Smooth muscle cell (in vitro differentiated cells): ENCODE measurements at regions not wholly inside any gene's neighbourhood (a gene's known extent, or its start where the extent isn't known, plus 50 kb on each side); places are given as distances from the start of the nearest gene placed in this dataset.
A peak's percentile ranks its signal among the peaks of the same experiment; 100 is the strongest.

Source experiments
- DNase-seq: peaks from one replicate; lab custom pipeline; 2025; ENCODE audit not compliant: unreplicated experiment; lab: John Stamatoyannopoulos, UW
- H2AFZ ChIP-seq: fragments of 200-600 bp; sonication (generic); 2 replicates; pipeline ENCODE4 v1.6.0; 2016; ENCODE audit warnings: antibody characterized with exemption, low read depth, mild to moderate bottlenecking
- H3F3A ChIP-seq: fragments of 200-600 bp; sonication (generic); 2 replicates; pipeline ENCODE4 v1.6.0; 2017; ENCODE audit warnings: antibody characterized with exemption, low read depth
- H3K27ac ChIP-seq: fragments of 200-600 bp; sonication (generic); 2 replicates; pipeline ENCODE4 v1.5.1; 2016; ENCODE audit warnings: low read depth, mild to moderate bottlenecking
- H3K27me3 ChIP-seq: fragments of 200-600 bp; sonication (generic); 2 replicates; pipeline ENCODE4 v1.6.1; 2016; ENCODE audit warnings: low read depth, mild to moderate bottlenecking
- H3K36me3 ChIP-seq: fragments of 200-600 bp; sonication (generic); 2 replicates; pipeline ENCODE4 v1.5.1; 2016; ENCODE audit warnings: low read depth
- H3K4me1 ChIP-seq: fragments of 200-600 bp; sonication (generic); 2 replicates; pipeline ENCODE4 v1.5.1; 2016; ENCODE audit warnings: low read depth
- H3K4me2 ChIP-seq: fragments of 200-600 bp; sonication (generic); 2 replicates; pipeline ENCODE4 v1.6.0; 2016; ENCODE audit warnings: mild to moderate bottlenecking
- H3K4me3 ChIP-seq: fragments of 200-600 bp; sonication (generic); 2 replicates; pipeline ENCODE4 v1.5.1; 2016; ENCODE audit warnings: mild to moderate bottlenecking
- H3K79me2 ChIP-seq: fragments of 200-600 bp; sonication (generic); 2 replicates; pipeline ENCODE4 v1.6.0; 2016; ENCODE audit warnings: low read depth, mild to moderate bottlenecking
- H3K9ac ChIP-seq: fragments of 200-600 bp; sonication (generic); 2 replicates; pipeline ENCODE4 v1.6.0; 2016; ENCODE audit warnings: low read depth
- H3K9me3 ChIP-seq: fragments of 200-600 bp; sonication (generic); replicated peaks from 2 replicates; pipeline ENCODE4 v1.5.1; 2016; ENCODE audit warnings: low read depth
- H4K20me1 ChIP-seq: fragments of 200-600 bp; sonication (generic); 2 replicates; pipeline ENCODE4 v1.6.0; 2016; ENCODE audit warnings: low read depth
- WGBS: methylation state at CpG from one replicate; pipeline ENCODE4 v1.1.7; 2016; ENCODE audit warnings: low lambda C conversion rate; 5-methylcytosine and 5-hydroxymethylcytosine counted together
- TF ChIP-seq, protein P1 (sequence below): fragments of 200-600 bp; sonication (generic); IDR thresholded peaks from 2 replicates; pipeline ENCODE4 v1.5.1; 2017; ENCODE audit warnings: borderline replicate concordance, mild to moderate bottlenecking, antibody characterized with exemption; ENCODE audit not compliant: insufficient read depth, poor library complexity, severe bottlenecking

DNA sequence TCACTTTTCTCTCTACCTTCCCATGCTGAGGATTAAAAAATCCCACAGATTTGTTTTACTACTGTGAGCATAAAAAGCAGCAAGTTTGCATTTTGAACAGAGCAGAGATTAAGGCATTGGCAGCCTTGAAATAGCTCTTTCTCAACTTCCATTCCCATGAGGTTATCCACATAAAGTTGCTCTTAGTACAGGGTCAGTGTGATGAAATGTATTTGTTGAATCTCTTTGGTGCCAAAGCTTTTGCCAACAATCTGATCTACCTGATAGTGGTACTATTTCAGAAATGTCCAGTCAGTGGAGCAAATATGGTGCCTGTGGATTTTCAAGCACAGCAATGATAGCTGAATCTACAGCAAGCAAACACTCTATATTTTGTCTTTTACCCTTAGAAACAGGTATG lies 254.8 kb downstream of the INHBA start:
- H3K9ac ChIP-seq, result no peak overlapping the region
- H3K36me3 ChIP-seq, result no peaks in the 10 kb centered on the region
- peak overlapping the region; percentile 38 for H3K4me2 ChIP-seq
- peak overlapping the region; percentile 65 for H3K27ac ChIP-seq
- H3K9me3 ChIP-seq, result no peaks in the 10 kb centered on the region
- no peaks in the 10 kb centered on the region for H3K27me3 ChIP-seq
- no peak for DNase-seq
- no peak overlapping the region for H3K4me3 ChIP-seq
- TF ChIP-seq, protein P1, sequence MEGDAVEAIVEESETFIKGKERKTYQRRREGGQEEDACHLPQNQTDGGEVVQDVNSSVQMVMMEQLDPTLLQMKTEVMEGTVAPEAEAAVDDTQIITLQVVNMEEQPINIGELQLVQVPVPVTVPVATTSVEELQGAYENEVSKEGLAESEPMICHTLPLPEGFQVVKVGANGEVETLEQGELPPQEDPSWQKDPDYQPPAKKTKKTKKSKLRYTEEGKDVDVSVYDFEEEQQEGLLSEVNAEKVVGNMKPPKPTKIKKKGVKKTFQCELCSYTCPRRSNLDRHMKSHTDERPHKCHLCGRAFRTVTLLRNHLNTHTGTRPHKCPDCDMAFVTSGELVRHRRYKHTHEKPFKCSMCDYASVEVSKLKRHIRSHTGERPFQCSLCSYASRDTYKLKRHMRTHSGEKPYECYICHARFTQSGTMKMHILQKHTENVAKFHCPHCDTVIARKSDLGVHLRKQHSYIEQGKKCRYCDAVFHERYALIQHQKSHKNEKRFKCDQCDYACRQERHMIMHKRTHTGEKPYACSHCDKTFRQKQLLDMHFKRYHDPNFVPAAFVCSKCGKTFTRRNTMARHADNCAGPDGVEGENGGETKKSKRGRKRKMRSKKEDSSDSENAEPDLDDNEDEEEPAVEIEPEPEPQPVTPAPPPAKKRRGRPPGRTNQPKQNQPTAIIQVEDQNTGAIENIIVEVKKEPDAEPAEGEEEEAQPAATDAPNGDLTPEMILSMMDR, result no peak
- H3K4me1 ChIP-seq, result peaks cover 17% of the 10 kb centered on the region
- peaks cover 19% of the 10 kb centered on the region for H3F3A ChIP-seq
- peak overlapping the region; percentile 58 for H2AFZ ChIP-seq
- H3K79me2 ChIP-seq, result no peaks in the 10 kb centered on the region
- no peaks in the 10 kb centered on the region for H4K20me1 ChIP-seq

DNA sequence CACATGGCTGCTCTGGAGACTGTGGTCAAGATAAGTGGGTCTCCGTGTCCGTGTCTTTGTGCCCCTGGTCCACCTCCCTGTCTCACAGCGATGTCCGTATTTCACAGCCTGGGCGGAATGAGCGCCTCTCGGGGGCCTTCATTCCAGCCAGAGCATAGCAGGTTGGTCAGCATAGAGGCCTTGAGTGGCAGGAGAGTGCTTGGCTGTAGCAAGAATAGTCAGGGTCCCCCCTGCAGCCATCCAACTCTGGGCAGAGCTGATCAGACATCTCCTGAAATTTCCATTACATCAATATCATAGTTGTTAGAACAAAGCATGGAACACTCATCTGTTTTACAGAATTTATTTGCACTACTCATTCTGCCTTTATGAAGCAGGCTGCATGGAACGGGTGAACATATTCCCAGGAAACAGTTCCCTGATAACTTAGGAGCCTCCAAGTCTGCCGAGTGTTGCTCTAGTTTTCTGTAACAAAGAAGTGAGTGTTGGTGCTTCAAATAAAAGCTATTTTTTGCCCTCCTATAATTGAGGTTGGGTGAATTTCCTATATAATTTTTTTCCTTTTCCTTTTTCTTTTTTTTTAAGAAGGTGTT lies 255.3 kb downstream of the INHBA start:
- 48% methylated on average over 9 of the region's 9 CpGs for WGBS

DNA sequence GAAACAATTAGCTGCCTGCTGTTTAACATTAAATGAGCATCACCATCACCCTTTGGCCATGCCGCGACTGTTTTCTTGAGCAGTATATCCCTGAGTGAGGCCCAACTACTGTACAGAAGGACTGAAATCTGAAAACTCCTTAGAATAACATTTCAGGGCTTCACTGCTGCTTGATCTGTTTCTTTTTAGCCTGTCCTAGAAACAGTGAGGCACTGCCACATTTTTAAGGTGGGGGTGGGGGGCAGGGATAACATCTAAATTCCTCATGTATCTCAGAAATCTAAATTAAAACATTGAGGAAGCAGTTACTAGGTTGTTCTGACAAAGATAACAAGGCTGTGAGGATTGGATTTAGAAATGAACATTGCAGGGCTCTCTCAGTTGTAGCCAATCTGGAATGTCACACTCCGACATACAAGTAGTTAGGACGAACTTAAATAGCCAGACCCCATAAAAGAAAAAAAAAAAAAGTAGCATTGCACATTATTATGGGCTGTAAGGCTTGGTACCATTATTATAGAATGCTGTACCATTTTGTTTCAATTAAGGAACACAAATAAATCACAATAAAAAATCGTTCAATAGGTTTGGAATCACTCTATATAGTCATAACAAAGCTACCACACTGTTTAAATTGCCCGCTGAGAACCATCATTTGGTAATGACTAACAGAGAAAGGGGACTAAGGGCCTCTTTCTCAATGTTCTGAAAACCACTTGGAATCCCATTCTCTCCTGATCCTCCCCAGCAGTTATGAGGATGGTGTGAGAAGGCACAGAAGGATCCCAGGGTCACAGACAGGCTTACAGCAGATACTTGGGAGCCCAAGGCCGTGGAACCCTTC lies 256.1 kb downstream of the INHBA start:
- DNase-seq, result no peak
- Histone ChIP-seq H3K9me3 (no peaks in the 10 kb centered on the region), H4K20me1 (no peaks in the 10 kb centered on the region), H3K79me2 (no peaks in the 10 kb centered on the region), H2AFZ (peak overlapping the region; percentile 17), H3K36me3 (no peaks in the 10 kb centered on the region), H3K27me3 (no peaks in the 10 kb centered on the region), H3K4me3 (no peak overlapping the region), H3K4me2 (peak overlapping the region; percentile 38), H3F3A (peaks cover 19% of the 10 kb centered on the region), H3K4me1 (peaks cover 17% of the 10 kb centered on the region), H3K27ac (peak overlapping the region; percentile 65), H3K9ac (no peak overlapping the region)
- TF ChIP-seq, protein P1, result no peak
- 42% methylated on average over 7 of the region's 7 CpGs for WGBS

More for the DNA sequence above, 255.3 kb downstream of the INHBA start:
- no peak overlapping the region for H3K4me3 ChIP-seq
- DNase-seq, result no peak
- peak overlapping the region; percentile 38 for H3K4me2 ChIP-seq
- peaks cover 19% of the 10 kb centered on the region for H3F3A ChIP-seq
- no peaks in the 10 kb centered on the region for H3K27me3 ChIP-seq
- H3K4me1 ChIP-seq, result peaks cover 17% of the 10 kb centered on the region
- TF ChIP-seq, protein P1, result no peak
- H4K20me1 ChIP-seq, result no peaks in the 10 kb centered on the region
- peak overlapping the region; percentile 65 for H3K27ac ChIP-seq
- no peaks in the 10 kb centered on the region for H3K9me3 ChIP-seq
- no peaks in the 10 kb centered on the region for H3K36me3 ChIP-seq
- peak overlapping the region; percentile 17 for H2AFZ ChIP-seq
- no peak overlapping the region for H3K9ac ChIP-seq
- no peaks in the 10 kb centered on the region for H3K79me2 ChIP-seq

DNA sequence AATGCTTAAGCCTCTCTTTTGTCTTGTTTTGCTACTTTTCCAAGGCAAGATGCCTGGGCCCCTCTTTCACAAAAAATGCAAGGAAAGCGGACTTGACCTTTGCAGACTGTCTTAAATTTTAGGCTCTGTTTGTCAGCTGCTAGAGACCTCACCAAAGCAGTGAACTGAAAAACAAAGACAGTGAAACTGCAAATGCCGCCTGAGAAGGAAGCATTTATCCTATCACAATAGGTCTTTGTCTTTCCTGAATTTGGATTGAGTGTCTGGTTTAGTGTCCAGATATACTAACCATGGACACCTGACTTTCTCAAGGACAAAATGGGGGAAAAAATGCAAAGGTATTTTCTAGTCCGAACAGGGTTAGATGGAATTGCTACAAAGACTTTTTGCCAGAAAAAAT lies 256.9 kb downstream of the INHBA start:
- DNase-seq, result no peak
- Histone ChIP-seq H3K36me3 (no peaks in the 10 kb centered on the region), H3K27ac (no peak overlapping the region), H2AFZ (peak overlapping the region; percentile 17), H3K4me3 (no peak overlapping the region), H3K79me2 (no peaks in the 10 kb centered on the region), H3F3A (peaks cover 19% of the 10 kb centered on the region), H4K20me1 (no peaks in the 10 kb centered on the region), H3K4me1 (peaks cover 17% of the 10 kb centered on the region), H3K4me2 (peak overlapping the region; percentile 38), H3K27me3 (no peaks in the 10 kb centered on the region), H3K9ac (no peak overlapping the region), H3K9me3 (no peaks in the 10 kb centered on the region)
- TF ChIP-seq, protein P1, result no peak
- 68% methylated on average over 3 of the region's 3 CpGs for WGBS
